ENCODE measurements at regions not wholly inside any gene's neighbourhood (a gene's known extent, or its start where the extent isn't known, plus 50 kb on each side); places are given as distances from the start of the nearest gene placed in this dataset.

DNA sequence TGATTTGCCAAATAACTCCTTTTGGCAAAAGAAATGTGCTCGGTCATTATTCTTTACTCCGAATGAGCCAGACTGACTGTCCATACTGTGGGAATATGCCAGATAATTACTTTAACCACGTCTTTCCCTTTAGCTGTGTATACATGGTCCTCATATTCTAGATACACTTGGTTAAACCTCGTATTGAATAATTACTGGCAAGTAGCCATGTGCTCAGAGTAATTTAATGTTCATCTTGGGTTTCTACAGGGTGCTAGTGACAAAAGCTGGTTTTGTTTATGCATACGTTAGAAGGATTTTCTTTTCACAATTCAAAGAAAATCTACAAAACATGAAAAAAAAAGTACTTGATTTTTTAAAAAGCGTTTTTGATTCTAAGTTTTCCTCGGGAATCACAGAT lies 540.3 kb downstream of the KCNJ2 start:
- Histone ChIP-seq H3K27ac (ENCODE audit: low read depth, low read length) (no peak overlapping the region), H2AFZ (ENCODE audit: insufficient read depth, low read length, poor library complexity) (no peak overlapping the region), H3K18ac (ENCODE audit: low read length) (no peak overlapping the region), H3K36me3 (ENCODE audit: control insufficient read depth in 1 of 2, insufficient read depth in 2 of 2, low read length in 2 of 2) (no peaks in the 10 kb centered on the region), H2AK5ac (ENCODE audit: low read length) (no peak overlapping the region), H2BK5ac (ENCODE audit: low read depth, low read length, poor library complexity) (no peak overlapping the region), H4K12ac (ENCODE audit: low read depth, low read length) (no peak overlapping the region), H3K23ac (ENCODE audit: low read length) (no peak overlapping the region), H3K4ac (ENCODE audit: low read depth, low read length) (no peak overlapping the region), H4K91ac (ENCODE audit: low read depth, low read length) (no peak overlapping the region), H3K9me3 (ENCODE audit: insufficient read depth, low read depth, low read length) (no peaks in the 10 kb centered on the region), H3K4me1 (ENCODE audit: control insufficient read depth in 1 of 2, insufficient read depth in 2 of 2, low read length in 2 of 2) (no peaks in the 10 kb centered on the region), H2BK12ac (ENCODE audit: low read length) (no peak overlapping the region), H3K4me2 (ENCODE audit: low read length) (no peak overlapping the region), H2BK120ac (ENCODE audit: insufficient read depth, low read length, poor library complexity) (no peak overlapping the region), H4K8ac (ENCODE audit: low read depth, low read length) (no peak overlapping the region), H3K4me3 (ENCODE audit: low read depth, low read length) (no peak overlapping the region), H3K14ac (ENCODE audit: low read length) (no peak overlapping the region), H3K79me1 (ENCODE audit: low read length) (no peaks in the 10 kb centered on the region), H3K9ac (ENCODE audit: low read length) (no peak overlapping the region), H3K27me3 (ENCODE audit: insufficient read depth, low read length) (no peaks in the 10 kb centered on the region), H3K79me2 (ENCODE audit: control insufficient read depth, insufficient read depth, low read length, poor library complexity) (no peaks in the 10 kb centered on the region)
- WGBS (ENCODE audit: extremely low coverage, insufficient coverage, insufficient read length): no CpG with 5 or more reads among the region's 7 CpGs
- no peak for DNase-seq

DNA sequence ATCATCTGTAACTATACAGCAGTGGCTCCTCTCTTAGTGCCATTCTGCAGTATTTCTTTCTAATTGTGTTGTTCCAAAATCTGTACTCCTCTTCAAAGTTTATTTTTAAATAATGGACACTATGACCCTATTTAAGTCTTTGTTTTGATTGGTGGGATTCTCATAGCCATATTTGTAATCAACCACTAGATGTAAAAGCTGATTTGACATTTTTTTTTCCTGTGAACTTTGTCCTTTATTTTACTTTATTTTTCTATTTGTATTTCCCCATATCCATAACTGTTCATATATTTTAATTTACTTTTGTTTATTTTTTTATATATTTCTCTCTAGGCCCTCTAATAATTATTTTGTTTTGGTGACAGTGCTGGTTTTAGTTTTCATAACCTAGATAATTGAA lies 544.4 kb downstream of the KCNJ2 start:
- Histone ChIP-seq H3K36me3 (ENCODE audit: control insufficient read depth in 1 of 2, insufficient read depth in 2 of 2, low read length in 2 of 2) (no peaks in the 10 kb centered on the region), H3K4me3 (ENCODE audit: low read depth, low read length) (no peak overlapping the region), H2BK12ac (ENCODE audit: low read length) (no peak overlapping the region), H3K9me3 (ENCODE audit: insufficient read depth, low read depth, low read length) (no peaks in the 10 kb centered on the region), H3K4me1 (ENCODE audit: control insufficient read depth in 1 of 2, insufficient read depth in 2 of 2, low read length in 2 of 2) (no peaks in the 10 kb centered on the region), H3K4me2 (ENCODE audit: low read length) (no peak overlapping the region), H3K14ac (ENCODE audit: low read length) (no peak overlapping the region), H2AK5ac (ENCODE audit: low read length) (no peak overlapping the region), H3K4ac (ENCODE audit: low read depth, low read length) (no peak overlapping the region), H3K79me1 (ENCODE audit: low read length) (no peaks in the 10 kb centered on the region), H3K27ac (ENCODE audit: low read depth, low read length) (no peak overlapping the region), H4K12ac (ENCODE audit: low read depth, low read length) (no peak overlapping the region), H2AFZ (ENCODE audit: insufficient read depth, low read length, poor library complexity) (no peak overlapping the region), H3K23ac (ENCODE audit: low read length) (no peak overlapping the region), H4K8ac (ENCODE audit: low read depth, low read length) (no peak overlapping the region), H3K18ac (ENCODE audit: low read length) (no peak overlapping the region), H3K27me3 (ENCODE audit: insufficient read depth, low read length) (no peaks in the 10 kb centered on the region), H3K79me2 (ENCODE audit: control insufficient read depth, insufficient read depth, low read length, poor library complexity) (no peaks in the 10 kb centered on the region), H4K91ac (ENCODE audit: low read depth, low read length) (no peak overlapping the region), H2BK120ac (ENCODE audit: insufficient read depth, low read length, poor library complexity) (no peak overlapping the region), H3K9ac (ENCODE audit: low read length) (no peak overlapping the region), H2BK5ac (ENCODE audit: low read depth, low read length, poor library complexity) (no peak overlapping the region)
- no peak for DNase-seq

DNA sequence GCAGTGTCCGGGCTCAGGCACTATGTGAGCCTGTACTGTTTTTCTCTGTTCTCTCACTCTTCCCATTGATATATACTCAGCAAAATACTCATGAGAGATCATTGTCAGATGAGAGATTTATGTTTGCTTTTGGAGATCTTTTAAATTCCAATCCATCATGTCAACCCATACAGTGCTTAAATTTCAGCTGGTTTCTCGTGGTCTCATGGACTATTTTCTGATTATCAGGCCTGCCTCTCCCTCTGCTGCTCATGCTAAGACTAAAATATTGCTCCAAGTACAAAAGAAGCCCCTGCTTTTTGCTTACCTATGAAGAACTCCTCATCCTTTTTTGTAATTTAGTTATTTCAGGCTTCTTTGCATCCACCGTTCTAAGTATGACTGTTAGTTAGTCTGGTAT lies 547.2 kb downstream of the KCNJ2 start:
- Histone ChIP-seq H4K12ac (ENCODE audit: low read depth, low read length) (no peak overlapping the region), H4K8ac (ENCODE audit: low read depth, low read length) (no peak overlapping the region), H3K79me1 (ENCODE audit: low read length) (no peaks in the 10 kb centered on the region), H2BK12ac (ENCODE audit: low read length) (no peak overlapping the region), H3K4me3 (ENCODE audit: low read depth, low read length) (no peak overlapping the region), H3K4me2 (ENCODE audit: low read length) (no peak overlapping the region), H3K36me3 (ENCODE audit: control insufficient read depth in 1 of 2, insufficient read depth in 2 of 2, low read length in 2 of 2) (no peaks in the 10 kb centered on the region), H2AFZ (ENCODE audit: insufficient read depth, low read length, poor library complexity) (no peak overlapping the region), H2BK5ac (ENCODE audit: low read depth, low read length, poor library complexity) (no peak overlapping the region), H3K4me1 (ENCODE audit: control insufficient read depth in 1 of 2, insufficient read depth in 2 of 2, low read length in 2 of 2) (no peaks in the 10 kb centered on the region), H3K14ac (ENCODE audit: low read length) (no peak overlapping the region), H2BK120ac (ENCODE audit: insufficient read depth, low read length, poor library complexity) (no peak overlapping the region), H2AK5ac (ENCODE audit: low read length) (no peak overlapping the region), H3K79me2 (ENCODE audit: control insufficient read depth, insufficient read depth, low read length, poor library complexity) (no peaks in the 10 kb centered on the region), H3K18ac (ENCODE audit: low read length) (no peak overlapping the region), H3K4ac (ENCODE audit: low read depth, low read length) (no peak overlapping the region), H3K23ac (ENCODE audit: low read length) (no peak overlapping the region), H3K27me3 (ENCODE audit: insufficient read depth, low read length) (no peaks in the 10 kb centered on the region), H3K9ac (ENCODE audit: low read length) (no peak overlapping the region), H3K27ac (ENCODE audit: low read depth, low read length) (no peak overlapping the region), H4K91ac (ENCODE audit: low read depth, low read length) (no peak overlapping the region), H3K9me3 (ENCODE audit: insufficient read depth, low read depth, low read length) (no peaks in the 10 kb centered on the region)
- no CpG with 5 or more reads among the region's 3 CpGs for WGBS (ENCODE audit: extremely low coverage, insufficient coverage, insufficient read length)
- DNase-seq: no peak

DNA sequence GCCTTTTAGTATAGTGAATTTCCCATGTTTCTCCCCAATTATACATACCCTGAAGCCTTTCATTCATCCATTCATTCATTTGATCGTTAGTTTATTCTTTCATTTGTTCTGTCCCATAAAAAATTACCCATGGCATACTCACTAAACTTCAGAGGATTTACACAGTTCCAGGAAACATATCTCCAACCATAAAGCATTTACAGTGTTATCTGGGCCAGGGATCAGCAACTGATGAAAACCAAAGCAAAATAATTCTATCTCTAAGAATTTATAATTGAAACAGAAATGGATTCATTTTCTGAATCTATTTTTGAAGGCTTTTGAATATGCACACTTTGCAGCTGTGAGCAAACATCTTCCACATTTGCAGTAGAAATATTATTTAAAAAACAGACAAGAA lies 547.7 kb downstream of the KCNJ2 start:
- H4K8ac ChIP-seq (ENCODE audit: low read depth, low read length): no peak overlapping the region
- no peaks in the 10 kb centered on the region for H3K79me1 ChIP-seq (ENCODE audit: low read length)
- WGBS (ENCODE audit: extremely low coverage, insufficient coverage, insufficient read length): no CpG with 5 or more reads among the region's 1 CpG

More for the DNA sequence above, 547.7 kb downstream of the KCNJ2 start:
- H4K91ac ChIP-seq (ENCODE audit: low read depth, low read length): no peak overlapping the region
- no peak overlapping the region for H2BK5ac ChIP-seq (ENCODE audit: low read depth, low read length, poor library complexity)
- H3K4me3 ChIP-seq (ENCODE audit: low read depth, low read length): no peak overlapping the region
- H3K9ac ChIP-seq (ENCODE audit: low read length): no peak overlapping the region
- H2BK120ac ChIP-seq (ENCODE audit: insufficient read depth, low read length, poor library complexity): no peak overlapping the region
- H3K36me3 ChIP-seq (ENCODE audit: control insufficient read depth in 1 of 2, insufficient read depth in 2 of 2, low read length in 2 of 2): no peaks in the 10 kb centered on the region
- H3K79me2 ChIP-seq (ENCODE audit: control insufficient read depth, insufficient read depth, low read length, poor library complexity): no peaks in the 10 kb centered on the region
- no peak overlapping the region for H3K4me2 ChIP-seq (ENCODE audit: low read length)
- no peak overlapping the region for H2AK5ac ChIP-seq (ENCODE audit: low read length)
- H2BK12ac ChIP-seq (ENCODE audit: low read length): no peak overlapping the region
- no peak overlapping the region for H3K23ac ChIP-seq (ENCODE audit: low read length)
- no peaks in the 10 kb centered on the region for H3K4me1 ChIP-seq (ENCODE audit: control insufficient read depth in 1 of 2, insufficient read depth in 2 of 2, low read length in 2 of 2)
- no peaks in the 10 kb centered on the region for H3K27me3 ChIP-seq (ENCODE audit: insufficient read depth, low read length)
- no peak overlapping the region for H2AFZ ChIP-seq (ENCODE audit: insufficient read depth, low read length, poor library complexity)
- no peak overlapping the region for H3K4ac ChIP-seq (ENCODE audit: low read depth, low read length)
- DNase-seq: no peak
- no peak overlapping the region for H4K12ac ChIP-seq (ENCODE audit: low read depth, low read length)
- no peak overlapping the region for H3K14ac ChIP-seq (ENCODE audit: low read length)
- H3K9me3 ChIP-seq (ENCODE audit: insufficient read depth, low read depth, low read length): no peaks in the 10 kb centered on the region
- H3K18ac ChIP-seq (ENCODE audit: low read length): no peak overlapping the region
- H3K27ac ChIP-seq (ENCODE audit: low read depth, low read length): no peak overlapping the region
